Transverse colon (tissue), 4 donors: ENCODE measurements at regions not wholly inside any gene's neighbourhood (a gene's known extent, or its start where the extent isn't known, plus 50 kb on each side); places are given as distances from the start of the nearest gene placed in this dataset.

Experiments
- CTCF ChIP-seq, 5 experiments: fragments of 200-600 bp in 3 of 5; fragments of 450-650 bp in 2 of 5; sonication (generic) in 3 of 5; IDR thresholded peaks; 1 replicate in 2 of 5; 2 replicates in 3 of 5; pipeline ENCODE4 v1.5.1; 2016 to 2017; ENCODE audit warnings: antibody characterized with exemption in 5 of 5, inconsistent platforms in 3 of 5, mild to moderate bottlenecking in 2 of 5, moderate library complexity in 1 of 5
- POLR2A ChIP-seq: fragments of 450-650 bp; IDR thresholded peaks from one replicate; pipeline ENCODE4 v1.6.1; 2016; ENCODE audit warnings: antibody characterized with exemption, mild to moderate bottlenecking, moderate library complexity
- POLR2AphosphoS5 ChIP-seq, 3 donors: sonication (generic); formaldehyde crosslinking; IDR thresholded peaks; one replicate each; pipeline ENCODE4 v1.6.1; 2016; ENCODE audit warnings: antibody characterized with exemption in 3 of 3

GRCh38 chr9:26026423-26027100 lies 348.3 kb upstream of the TUSC1 start:
- no peak for TF ChIP-seq POLR2A
- TF ChIP-seq CTCF (IDR thresholded peaks at IDR 0.05), result no peak
- no peak for TF ChIP-seq POLR2AphosphoS5 (IDR thresholded peaks at IDR 0.05)
